ENCODE measurements at regions not wholly inside any gene's neighbourhood (a gene's known extent, or its start where the extent isn't known, plus 50 kb on each side); places are given as distances from the start of the nearest gene placed in this dataset.

GRCh38 chr2:155675920-155676319 is 656.6 kb downstream of the NR4A2 start:
- Histone ChIP-seq H3K36me3 (ENCODE audit: control insufficient read depth, insufficient read depth, low read length) (no peaks in the 10 kb centered on the region), H3K27me3 (ENCODE audit: control insufficient read depth, insufficient read depth, low read length) (no peaks in the 10 kb centered on the region), H3K9me3 (ENCODE audit: control insufficient read depth, insufficient read depth, low read length) (no peaks in the 10 kb centered on the region), H2AK5ac (ENCODE audit: low read depth, low read length) (no peak overlapping the region), H4K8ac (ENCODE audit: low read depth in 2 of 2, low read length in 2 of 2) (no peak overlapping the region), H3K4me1 (ENCODE audit: control insufficient read depth, insufficient read depth, low read length) (no peaks in the 10 kb centered on the region), H3K56ac (ENCODE audit: extremely low read depth, insufficient read depth, low read length) (no peak overlapping the region), H4K20me1 (ENCODE audit: insufficient read depth, low read length) (no peaks in the 10 kb centered on the region), H4K91ac (ENCODE audit: insufficient read depth, low read depth, low read length) (no peak overlapping the region), H3K9ac (ENCODE audit: low read depth, low read length) (no peak overlapping the region), H2BK120ac (ENCODE audit: low read depth, low read length) (no peak overlapping the region), H3K4me3 (ENCODE audit: insufficient read depth, low read depth, low read length) (no peak overlapping the region), H3K79me1 (ENCODE audit: low read depth in 1 of 2, low read length in 2 of 2) (no peaks in the 10 kb centered on the region), H2AFZ (replicated peaks; ENCODE audit: low read length, poor library complexity) (no peak overlapping the region), H3K9me1 (ENCODE audit: insufficient read depth, low read length) (no peaks in the 10 kb centered on the region), H2BK20ac (ENCODE audit: low read depth, low read length) (no peak overlapping the region), H4K5ac (ENCODE audit: low read depth, low read length) (no peak overlapping the region), H3K4ac (ENCODE audit: low read depth, low read length) (no peak overlapping the region), H2BK15ac (ENCODE audit: low read depth, low read length) (no peak overlapping the region), H3K27ac (ENCODE audit: insufficient read depth, low read length) (no peak overlapping the region), H2AK9ac (replicated peaks; ENCODE audit: low read depth, low read length, poor library complexity) (no peak overlapping the region), H2BK5ac (ENCODE audit: low read depth, low read length, poor library complexity, severe bottlenecking) (no peak overlapping the region), H3K23ac (ENCODE audit: low read depth, low read length) (no peak overlapping the region), H3K18ac (ENCODE audit: low read depth, low read length) (no peak overlapping the region), H3K14ac (replicated peaks; ENCODE audit: low read depth, low read length) (no peak overlapping the region), H3K4me2 (ENCODE audit: low read depth, low read length) (no peak overlapping the region)
- WGBS, 2 experiments (ENCODE audit: extremely low coverage in 2 of 2, insufficient read length in 1 of 2): 80% methylated on average over 2 of the region's 2 CpGs; no CpG with 5 or more reads in 1 of the 2 experiments
- TF ChIP-seq RAD21 (IDR thresholded peaks at IDR 0.05; ENCODE audit: low read length): no peak
- TF ChIP-seq, protein P1, sequence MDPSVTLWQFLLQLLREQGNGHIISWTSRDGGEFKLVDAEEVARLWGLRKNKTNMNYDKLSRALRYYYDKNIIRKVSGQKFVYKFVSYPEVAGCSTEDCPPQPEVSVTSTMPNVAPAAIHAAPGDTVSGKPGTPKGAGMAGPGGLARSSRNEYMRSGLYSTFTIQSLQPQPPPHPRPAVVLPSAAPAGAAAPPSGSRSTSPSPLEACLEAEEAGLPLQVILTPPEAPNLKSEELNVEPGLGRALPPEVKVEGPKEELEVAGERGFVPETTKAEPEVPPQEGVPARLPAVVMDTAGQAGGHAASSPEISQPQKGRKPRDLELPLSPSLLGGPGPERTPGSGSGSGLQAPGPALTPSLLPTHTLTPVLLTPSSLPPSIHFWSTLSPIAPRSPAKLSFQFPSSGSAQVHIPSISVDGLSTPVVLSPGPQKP (IDR thresholded peaks at IDR 0.05; ENCODE audit: borderline replicate concordance, low read depth, low read length): no peak
- TF ChIP-seq FOS (IDR thresholded peaks at IDR 0.05; ENCODE audit: low read depth, low read length): no peak
- no peak for TF ChIP-seq MAZ (IDR thresholded peaks at IDR 0.05; ENCODE audit: borderline replicate concordance, low read depth, low read length)
- no peak for TF ChIP-seq CHD1 (IDR thresholded peaks at IDR 0.05; ENCODE audit: low read depth, low read length)
- no peak for TF ChIP-seq POLR2A (IDR thresholded peaks at IDR 0.05; ENCODE audit: low read depth, low read length)
- TF ChIP-seq RFX5 (IDR thresholded peaks at IDR 0.05; ENCODE audit: low read depth, low read length): no peak
- ChIA-PET CTCF (no interaction called here), POLR2A (ENCODE audit: unreplicated experiment) (no interaction called here)
- intact Hi-C loops (cut with micrococcal nuclease): no loop called here
- BruUV-seq (replicated peaks): no TSS peak
- ATAC-seq (ENCODE audit: low read depth): no peak
- in situ Hi-C loops (cut with MboI; ENCODE audit: low sequenced_read_pairs): no loop called here
- DNase-seq: no peak
- dilution Hi-C loops (cut with HindIII; ENCODE audit: low sequenced_read_pairs, unreplicated experiment): no loop called here

Measured in IMR-90 (cell line).